ENCODE measurements at regions not wholly inside any gene's neighbourhood (a gene's known extent, or its start where the extent isn't known, plus 50 kb on each side); places are given as distances from the start of the nearest gene placed in this dataset.
"Not testable (repeated sequence)": the region's sequence is repeated elsewhere in the genome, so short reads cannot be mapped to it uniquely, and the experiment has no call there.

DNA sequence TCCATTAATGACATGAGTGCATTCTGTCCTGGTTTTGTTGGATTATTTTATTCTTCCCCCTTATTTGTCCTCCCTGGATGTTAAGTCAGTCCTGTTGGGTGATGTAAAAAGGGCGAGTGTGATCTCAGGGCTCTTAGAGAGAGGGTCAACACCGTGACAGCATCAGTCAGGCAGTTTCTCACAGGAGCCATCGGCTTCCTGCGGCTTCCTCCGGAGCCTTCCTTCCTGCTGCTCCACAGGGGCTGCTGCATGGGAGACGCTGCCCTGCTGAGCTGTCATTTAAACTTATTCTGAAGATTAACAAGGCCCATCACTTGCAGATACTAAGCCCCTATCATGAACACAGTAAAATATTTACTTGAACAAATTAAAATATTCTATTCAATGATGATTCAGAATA lies 211.3 kb downstream of the SPATA31A1 start:
- not testable (repeated sequence) for DNase-seq (ENCODE audit: low spot score)

DNA sequence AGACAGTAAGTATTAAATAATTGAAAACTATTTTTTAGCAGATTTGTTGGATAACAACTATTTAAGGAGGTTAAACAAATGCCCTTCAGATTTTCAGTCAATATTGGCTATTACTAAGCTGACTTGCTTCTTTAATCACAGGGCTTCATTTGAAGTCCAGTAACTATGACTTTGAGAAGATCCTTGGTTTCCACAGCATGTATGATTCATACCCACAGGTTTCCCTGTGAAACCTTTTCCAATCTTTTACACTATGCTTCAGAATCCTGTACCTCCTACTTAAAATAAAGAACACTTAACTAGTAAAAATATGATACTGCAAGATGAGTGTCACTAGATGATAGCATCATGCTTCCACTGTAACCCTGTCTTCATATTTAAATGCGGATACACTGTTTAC lies 211.9 kb downstream of the SPATA31A1 start:
- DNase-seq (ENCODE audit: low spot score), result not testable (repeated sequence)

DNA sequence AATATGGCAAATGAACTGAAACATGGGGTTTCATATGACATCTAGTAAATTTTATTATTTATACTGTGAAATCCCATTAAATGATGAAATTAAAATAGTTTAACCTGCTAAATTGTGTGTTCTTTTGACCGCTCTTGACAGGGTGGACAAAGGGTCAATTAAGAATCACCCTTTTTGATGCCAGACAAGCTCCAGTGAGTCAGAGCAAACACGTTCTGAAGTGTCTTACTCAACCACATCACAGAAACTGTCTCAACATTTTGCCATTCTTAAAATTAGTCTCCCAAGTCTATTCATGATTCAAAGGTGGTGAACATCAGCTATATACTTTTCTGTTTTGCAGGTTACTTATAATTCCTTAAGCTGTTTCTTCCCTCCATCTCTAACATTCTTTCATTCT lies 213.4 kb downstream of the SPATA31A1 start:
- not testable (repeated sequence) for DNase-seq (ENCODE audit: low spot score)

DNA sequence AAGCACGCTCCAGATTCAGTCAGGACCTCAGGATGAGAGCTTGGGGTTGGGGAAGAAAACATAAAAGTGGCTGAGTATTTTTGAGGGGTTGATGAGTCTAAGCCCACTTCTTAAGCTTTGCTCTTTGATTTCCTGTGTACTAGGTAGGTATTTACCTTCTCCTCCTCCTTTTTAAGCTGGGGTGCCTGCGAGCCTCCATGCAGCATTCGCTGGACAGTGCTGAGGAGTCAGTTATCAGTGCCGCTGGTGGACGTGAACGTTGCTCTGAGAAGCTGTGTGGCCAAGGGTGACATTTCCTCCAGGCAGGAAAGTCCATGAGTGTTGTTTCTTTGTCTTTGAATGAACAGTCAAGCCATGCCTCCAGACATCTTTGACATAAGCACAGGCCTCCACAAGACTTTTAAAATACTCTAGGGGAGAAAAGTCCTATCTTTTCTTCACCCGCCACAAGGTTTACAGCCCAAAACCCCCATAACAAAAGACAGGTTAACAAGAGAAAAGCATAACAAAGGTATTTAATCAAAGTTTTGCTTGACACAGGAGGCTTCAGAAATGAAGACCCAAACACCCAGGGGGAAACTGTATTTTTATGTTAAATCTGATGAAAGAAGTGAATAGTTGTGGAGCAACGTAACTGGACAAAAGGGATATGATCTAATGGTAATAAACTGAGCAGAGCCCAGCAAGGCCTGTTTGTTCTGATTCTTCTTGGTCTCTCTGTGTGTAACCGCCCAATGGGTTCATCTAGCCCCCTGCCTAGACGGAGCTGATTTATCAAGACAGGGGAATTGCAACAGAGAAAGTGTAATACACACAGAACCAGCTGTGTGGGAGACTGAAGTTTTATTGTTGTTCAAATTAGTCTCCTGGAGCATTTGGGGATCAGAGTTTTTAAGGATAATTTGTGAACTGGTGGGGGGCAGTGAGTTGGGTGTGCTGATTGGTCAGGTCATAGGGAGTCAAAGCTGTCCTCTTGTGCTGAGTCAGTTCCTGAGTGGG lies 217.9 kb downstream of the SPATA31A1 start:
- DNase-seq (ENCODE audit: low spot score), result not testable (repeated sequence)

DNA sequence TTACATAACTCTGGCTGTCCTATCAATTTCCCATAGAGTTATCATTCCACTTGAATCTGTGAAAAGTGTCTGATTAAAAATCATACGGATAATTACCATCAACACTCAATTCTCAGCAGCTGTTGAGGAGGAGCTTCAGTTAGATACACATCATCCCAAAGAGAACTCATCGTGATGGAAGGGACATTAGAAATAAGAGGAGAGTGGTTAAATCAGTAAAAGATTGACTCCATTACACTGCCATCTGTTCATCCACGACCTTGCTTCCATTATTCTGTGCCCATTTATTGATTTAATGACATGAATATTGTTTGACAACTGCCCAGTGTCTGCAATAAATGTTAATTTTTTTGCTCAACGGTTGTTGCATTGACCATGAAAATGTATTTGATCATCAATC lies 223.5 kb downstream of the SPATA31A1 start:
- not testable (repeated sequence) for DNase-seq (ENCODE audit: low spot score)

DNA sequence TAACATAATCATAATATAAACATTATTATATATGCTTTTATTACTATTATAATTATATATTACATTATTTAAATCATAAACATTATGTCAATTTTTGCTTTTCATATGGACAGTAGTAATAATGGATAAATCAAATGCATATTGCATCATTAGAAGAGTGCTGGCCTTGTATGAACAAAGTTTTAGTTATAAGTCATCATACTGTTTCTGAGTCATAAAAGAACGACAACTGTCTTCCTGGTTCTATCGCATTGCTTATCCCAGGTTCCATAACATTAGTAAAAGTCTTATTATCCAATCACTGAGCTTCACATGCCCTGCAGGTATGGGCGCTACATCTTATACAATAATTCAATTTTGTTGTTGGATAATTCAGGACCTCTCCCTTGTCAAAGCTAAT lies 225.8 kb downstream of the SPATA31A1 start:
- not testable (repeated sequence) for DNase-seq (ENCODE audit: low spot score)

DNA sequence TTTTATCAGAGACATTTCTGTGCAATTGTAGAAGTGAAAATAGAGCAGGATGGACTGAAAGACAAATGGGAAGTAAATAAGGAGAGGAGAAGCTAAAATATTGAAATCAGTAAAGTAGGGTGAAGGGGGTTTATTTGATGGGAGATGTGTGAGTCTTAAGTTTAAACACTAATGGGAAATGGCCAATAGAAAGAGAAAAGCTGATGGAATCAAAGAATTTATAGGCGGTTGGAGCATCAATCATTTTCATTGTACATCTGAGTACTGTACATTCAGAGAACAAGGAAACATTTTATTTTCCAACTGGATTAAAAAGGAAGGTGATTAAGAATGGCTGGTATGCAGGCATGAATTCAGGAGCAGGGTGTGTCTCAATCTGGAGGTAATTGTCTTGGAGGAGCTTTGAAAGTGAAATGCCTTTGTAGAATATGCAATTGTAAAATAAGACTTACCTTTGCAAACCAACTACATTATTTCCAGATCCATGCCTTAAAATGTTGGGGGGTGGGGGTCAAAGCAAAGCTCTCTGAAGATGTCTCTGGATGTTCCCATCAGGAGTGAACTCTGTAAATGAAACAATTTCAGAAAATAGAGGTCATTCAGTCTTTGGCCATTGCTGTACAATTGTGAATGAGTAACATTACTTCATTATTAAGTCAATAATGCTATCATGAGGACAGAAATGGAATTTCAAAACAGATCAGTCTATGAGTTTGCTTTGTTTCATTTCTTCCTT lies 227.4 kb downstream of the SPATA31A1 start:
- DNase-seq (ENCODE audit: low spot score), result not testable (repeated sequence)

DNA sequence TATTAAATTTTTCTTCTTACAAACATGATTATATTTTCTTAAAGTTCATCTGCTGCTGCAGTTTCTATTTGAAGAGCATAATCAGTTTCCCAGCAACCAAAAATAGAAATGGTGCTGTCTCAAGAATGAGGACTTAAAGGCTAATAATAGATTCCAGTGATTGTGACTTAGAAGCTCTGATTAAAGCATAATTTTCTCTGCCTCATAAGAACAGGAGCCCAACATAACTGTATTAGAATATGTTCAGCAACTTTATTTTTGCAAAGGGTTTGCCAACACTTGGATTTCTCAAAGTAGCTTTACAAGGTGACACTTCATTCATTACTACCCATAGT lies 227.9 kb downstream of the SPATA31A1 start:
- not testable (repeated sequence) for DNase-seq (ENCODE audit: low spot score)

DNA sequence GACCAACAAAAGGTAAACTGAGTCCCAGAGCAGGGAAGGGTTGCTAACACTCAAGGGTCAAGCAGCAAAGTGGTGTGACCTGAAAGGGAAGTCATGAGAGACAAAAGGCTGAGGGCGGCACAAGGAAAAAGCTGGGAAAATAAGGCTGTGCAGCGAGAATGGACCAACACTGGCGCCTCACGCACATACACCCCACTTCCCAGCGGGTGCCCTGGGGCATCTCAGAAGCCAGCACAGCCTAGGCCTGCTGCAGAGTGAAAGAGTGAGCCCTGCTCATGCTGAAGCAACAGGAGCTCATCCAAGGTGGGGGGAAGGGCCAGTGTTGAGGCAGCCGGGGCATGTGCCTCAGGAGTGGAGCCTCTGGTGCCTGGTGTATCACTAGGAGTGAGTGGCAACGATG lies 229.8 kb downstream of the SPATA31A1 start:
- not testable (repeated sequence) for DNase-seq (ENCODE audit: low spot score)

DNA sequence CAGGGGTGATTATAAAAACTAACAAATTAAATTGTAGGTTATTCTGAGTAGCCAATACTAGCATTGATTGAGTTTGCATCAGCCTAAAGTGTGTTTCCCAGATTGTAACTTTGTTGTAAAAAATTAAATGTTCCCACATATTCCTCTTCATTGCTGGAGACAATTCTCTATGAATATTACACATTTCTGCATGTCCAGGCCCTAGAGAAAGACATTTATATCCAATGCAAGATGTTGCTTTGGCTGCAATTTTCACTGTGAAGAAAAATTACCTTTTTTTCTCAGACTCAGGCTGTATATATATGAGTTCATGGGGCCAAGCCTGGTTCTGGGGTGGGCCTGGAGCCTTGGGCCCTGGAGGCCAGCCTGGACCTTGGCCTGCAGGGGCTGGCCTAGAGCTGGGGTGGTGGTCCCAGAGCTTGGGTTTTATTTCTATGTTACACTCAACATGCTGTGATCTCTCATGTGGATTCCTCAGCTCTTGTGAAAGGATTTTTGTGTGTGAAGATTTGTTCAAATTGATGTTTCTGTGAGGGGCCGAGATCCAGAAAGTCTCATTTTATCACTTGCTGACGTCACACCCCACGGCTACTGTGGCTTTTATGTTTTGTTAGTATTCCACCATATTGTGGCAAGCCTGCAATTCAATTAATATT lies 232.5 kb downstream of the SPATA31A1 start:
- DNase-seq (ENCODE audit: low spot score), result peak; percentile 1

DNA sequence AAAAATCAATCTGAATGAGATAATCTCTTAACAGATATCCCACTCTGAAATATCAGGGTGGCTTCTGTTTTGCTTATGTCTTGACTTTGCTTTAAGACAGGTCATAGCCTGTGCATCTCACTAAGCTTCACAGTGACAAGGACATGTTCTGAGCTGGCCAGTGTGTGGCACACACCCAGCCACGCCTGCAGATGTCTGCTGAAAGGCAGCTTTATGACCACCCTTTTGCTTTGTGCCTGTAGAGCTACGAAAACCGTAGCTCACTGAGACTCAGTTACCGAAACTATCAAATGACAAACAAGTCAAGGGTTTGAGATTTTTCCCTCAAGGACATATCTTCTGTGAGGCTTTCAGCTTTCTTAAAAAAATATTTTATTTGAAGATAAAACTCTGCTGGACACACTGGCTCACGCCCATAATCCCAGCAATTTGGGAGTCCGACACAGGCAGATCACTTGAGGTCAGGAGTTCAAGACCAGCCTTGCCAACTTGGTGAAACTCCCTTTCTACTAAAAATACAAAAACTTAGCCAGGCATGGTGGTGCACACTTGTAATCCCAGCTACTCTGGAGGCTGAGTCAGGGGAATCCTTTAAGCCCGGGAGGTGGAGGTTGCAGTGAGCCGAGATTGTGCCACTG lies 233.2 kb downstream of the SPATA31A1 start:
- DNase-seq (ENCODE audit: low spot score), result peak; percentile 1

DNA sequence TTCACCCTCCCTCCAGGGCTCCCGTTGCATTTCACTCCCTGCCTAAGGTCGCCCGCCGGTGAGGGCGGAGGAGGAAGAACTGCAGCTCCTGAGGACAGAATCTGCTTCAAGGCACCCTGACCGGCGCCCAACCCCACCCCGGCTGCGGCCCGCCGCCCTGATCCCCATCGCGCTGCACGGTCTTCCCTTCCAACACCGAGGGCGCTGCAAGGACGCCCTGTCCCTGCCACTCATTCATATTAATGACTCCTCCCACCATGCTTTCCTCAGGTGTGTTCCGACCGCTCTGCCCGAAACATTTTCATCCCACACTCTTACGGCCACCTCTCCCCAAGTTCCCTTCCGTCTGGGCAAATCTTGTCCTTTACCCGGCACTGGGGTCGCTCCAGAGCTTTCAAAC lies 248.6 kb downstream of the SPATA31A1 start:
- not testable (repeated sequence) for DNase-seq (ENCODE audit: low spot score)

DNA sequence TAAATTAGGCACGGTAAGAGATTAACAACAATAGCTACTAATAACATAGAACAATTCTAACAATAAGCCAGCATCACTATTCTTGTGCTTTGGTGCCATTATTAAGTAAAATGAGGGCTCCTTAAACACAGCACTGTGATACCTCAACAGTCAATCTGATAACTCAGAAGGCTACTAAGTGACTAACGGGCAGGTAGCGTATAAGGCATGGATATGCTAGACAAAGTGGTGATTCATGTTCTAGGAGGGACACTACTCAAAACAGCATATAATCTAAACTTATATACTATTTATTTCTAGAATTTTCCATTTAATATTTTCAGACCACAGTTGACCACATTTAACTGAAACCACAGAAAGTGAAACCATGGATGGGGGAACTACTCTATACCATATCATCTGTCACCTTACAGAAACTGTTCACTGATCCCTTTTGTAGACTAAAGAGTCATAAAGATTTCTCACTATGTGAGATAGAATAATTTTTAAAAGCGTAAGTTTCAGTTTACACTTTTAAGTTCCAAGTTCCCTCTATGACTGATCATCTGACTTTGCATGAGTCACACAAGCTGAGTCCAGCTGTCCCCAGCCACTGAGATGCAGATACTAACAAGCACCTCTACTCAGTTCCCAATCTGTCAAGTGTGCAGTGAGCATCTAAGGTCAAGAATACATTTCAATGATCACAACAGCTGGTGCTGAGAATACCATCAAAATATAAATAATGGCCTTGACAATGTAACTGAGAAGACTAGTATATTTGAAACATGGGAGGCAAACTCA lies 256.2 kb downstream of the SPATA31A1 start:
- DNase-seq (ENCODE audit: low spot score), result not testable (repeated sequence)

DNA sequence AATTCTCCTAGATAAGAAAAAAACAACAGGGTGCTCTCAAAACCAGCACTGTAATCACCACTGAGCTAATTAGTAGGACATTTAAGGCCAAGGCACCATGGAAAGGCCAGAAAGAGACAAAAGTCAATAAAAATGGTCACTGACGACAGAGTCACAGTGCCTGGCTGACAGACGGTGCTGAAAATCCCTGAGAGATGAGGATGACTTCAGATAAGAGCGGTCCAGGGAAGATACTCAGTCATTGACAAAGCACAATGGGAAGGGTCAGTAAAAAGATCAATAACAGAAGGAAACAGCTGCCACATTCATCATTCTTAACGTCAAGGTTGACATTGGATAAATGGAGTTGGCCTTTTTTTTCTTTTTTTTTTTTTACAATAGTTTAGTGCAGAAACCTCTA lies 261.0 kb downstream of the SPATA31A1 start:
- DNase-seq (ENCODE audit: low spot score), result not testable (repeated sequence)

DNA sequence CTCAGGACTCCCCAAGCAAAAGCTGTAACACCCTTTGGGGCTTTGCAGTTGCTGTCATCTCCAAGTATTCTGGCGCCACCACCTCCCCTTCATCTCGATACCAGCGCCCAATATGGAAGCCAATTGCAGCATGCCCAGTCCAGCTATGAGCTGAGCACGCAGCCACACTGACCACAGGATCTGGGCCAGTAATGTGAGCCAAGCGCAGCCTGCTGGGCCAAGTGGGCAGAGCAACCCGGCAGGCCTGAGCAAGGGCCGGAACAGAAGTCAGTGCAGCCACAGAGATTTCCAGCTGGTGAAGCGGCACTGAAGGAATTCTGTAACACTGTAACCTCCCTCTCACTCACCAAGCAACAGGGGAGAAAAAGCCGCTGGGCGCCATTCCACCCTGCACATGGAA lies 268.6 kb downstream of the SPATA31A1 start:
- not testable (repeated sequence) for DNase-seq (ENCODE audit: low spot score)

DNA sequence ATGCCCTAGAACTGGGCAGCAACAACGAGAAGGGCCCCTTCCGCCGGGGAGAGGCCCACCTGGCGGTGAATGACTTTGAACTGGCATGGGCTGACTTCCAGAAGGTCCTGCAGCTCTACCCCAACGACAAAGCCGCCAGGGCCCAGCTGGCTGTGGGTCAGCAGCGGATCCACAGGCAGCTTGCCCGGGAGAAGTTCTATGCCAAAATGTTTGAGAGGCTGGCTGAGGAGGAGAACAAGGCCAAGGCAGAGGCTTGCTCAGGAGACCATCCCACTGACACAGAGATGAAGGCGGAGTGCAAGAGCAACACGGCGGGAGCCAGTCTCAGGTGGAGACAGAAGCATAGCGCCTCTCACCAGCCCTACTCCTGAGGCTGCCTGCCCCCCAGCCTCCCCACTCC lies 276.6 kb downstream of the SPATA31A1 start:
- not testable (repeated sequence) for DNase-seq (ENCODE audit: low spot score)

DNA sequence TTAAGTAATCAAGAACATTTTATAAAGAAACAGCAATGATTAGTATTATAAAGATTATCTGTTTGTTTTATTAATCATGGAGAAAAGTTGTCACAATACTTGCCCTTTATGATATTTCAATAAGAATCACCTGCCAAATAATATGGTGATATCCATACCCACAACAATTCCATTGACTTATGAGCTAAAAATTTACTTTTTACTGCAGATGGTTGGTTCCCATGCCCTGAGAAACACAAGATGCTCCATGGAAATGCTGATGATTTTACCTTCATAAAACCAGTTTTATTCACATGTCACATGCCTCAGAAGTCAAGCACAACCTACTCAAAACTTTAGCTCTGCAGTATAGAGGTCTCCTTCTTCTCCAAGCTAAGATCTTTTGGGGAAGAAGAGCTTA lies 293.6 kb downstream of the SPATA31A1 start:
- not testable (repeated sequence) for DNase-seq (ENCODE audit: low spot score)

DNA sequence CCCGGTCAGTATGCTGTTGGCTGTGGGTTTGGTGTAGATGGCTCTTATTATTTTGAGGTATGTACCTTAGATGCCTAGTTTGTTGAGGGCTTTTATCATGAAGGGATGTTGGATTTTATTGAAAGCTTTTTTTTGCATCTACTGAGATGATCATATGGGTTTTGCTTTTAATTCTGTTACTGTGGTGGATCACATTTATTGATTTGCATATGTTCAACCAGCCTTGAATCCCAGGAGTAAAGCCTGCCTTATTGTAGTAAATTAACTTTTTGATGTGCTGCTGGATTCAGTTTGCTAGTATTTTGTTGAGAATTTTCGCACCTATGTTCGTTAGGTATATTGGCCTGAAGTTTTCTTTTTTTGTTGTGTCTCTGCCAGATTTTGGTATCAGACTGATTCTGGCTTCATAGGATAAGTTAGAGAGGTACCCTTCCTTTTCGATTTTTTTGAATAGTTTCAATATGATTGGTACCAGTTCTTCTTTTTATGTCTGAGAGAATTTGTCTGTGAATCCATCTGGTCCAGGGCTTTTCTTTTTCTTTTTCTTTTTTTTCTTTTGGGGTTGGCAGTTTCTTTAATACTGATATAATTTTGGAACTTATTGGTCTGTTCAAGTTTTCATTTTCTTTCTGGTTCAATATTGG lies 301.6 kb downstream of the SPATA31A1 start:
- not testable (repeated sequence) for DNase-seq (ENCODE audit: low spot score)

DNA sequence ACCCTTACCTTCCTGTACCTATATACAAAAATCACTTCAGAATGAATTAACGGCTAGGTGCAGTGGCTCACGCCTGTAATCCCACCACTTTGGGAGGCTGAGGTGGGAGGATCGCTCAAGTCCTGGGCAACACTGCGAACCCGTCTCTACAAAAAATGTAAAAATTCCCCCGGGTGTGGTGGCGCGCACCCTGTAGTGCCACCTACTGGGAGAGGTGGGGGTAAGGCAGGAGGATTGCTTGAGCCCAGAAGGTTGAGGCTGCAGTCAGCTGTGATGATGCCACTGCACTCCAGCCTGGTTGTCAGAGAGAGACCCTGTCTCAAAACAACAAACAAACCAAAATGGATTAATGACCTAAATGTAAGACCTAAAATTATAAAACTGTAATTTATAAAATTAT lies 307.6 kb downstream of the SPATA31A1 start:
- not testable (repeated sequence) for DNase-seq (ENCODE audit: low spot score)

DNA sequence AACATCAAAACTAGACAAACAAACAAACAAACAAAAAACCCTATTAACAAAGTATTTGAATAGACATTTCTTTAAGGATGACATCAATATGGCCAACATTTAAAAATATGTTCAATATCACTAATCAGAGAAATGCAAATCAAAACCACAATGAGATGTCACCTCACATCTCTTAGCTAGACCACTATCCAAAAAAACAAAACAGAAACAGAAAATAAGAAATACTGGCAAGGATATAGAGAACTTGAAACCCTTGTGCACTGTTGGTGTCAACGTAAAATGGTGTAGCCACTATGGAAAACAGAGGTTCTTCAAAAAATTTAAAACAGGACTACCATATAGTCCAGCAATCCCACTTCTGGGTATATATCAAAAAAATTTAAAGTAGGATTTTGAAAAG lies 308.2 kb downstream of the SPATA31A1 start:
- not testable (repeated sequence) for DNase-seq (ENCODE audit: low spot score)

DNA sequence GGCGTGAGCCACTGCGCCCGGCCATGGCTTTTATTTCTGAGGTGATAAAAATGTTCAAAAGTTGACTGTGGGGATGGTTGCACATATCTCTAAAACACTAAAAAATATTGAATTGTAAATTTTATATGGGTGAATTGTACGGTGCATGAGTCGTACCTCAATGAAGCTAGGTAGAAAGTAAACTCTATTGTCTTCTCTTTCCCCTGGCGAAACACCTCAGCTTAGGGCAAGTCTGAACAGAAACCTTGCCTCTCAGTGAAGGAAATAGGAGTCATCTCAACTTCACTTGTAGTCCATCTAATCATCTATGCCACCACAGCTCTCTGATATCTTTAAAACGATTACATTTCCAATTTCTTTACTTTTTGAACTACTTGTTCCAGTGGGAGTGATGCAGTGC lies 309.6 kb downstream of the SPATA31A1 start:
- DNase-seq (ENCODE audit: low spot score), result not testable (repeated sequence)

Measured in germinal center (tissue), 1 donor.